NCI-H2107 treated with DMSO at 0.1 percent for 48 hours (cell line): ENCODE measurements at regions not wholly inside any gene's neighbourhood (a gene's known extent, or its start where the extent isn't known, plus 50 kb on each side); places are given as distances from the start of the nearest gene placed in this dataset.
"Not testable (repeated sequence)": the region's sequence is repeated elsewhere in the genome, so short reads cannot be mapped to it uniquely, and the experiment has no call there.

ENCODE experiments used
- DNase-seq: peaks from one replicate; lab custom pipeline; 2025; ENCODE audit not compliant: unreplicated experiment; lab: John Stamatoyannopoulos, UW

GRCh38 chr7:114293289-114294012 is 121.2 kb upstream of the FOXP2 start:
- no peak for DNase-seq

- no peak for DNase-seq
Measured at GRCh38 chr7:114279901-114280300, 134.7 kb upstream of the FOXP2 start.

GRCh38 chr7:114273218-114273617 is 141.4 kb upstream of the FOXP2 start:
- DNase-seq, result no peak

- no peak for DNase-seq
Measured at GRCh38 chr7:114269714-114270113, 144.9 kb upstream of the FOXP2 start.

- DNase-seq, result not testable (repeated sequence)
Measured at GRCh38 chr7:114267550-114267949, 147.1 kb upstream of the FOXP2 start.

GRCh38 chr7:114264023-114264422 is 150.6 kb upstream of the FOXP2 start:
- no peak for DNase-seq

GRCh38 chr7:114263219-114263618 is 151.4 kb upstream of the FOXP2 start:
- DNase-seq, result no peak

GRCh38 chr7:114255404-114255841 is 159.2 kb upstream of the FOXP2 start:
- no peak for DNase-seq

- DNase-seq, result no peak
Measured at GRCh38 chr7:114243646-114244045, 171.0 kb upstream of the FOXP2 start.

GRCh38 chr7:114242992-114243507 is 171.6 kb upstream of the FOXP2 start:
- DNase-seq, result no peak

- DNase-seq, result no peak
Measured at GRCh38 chr7:114229246-114229645, 185.4 kb upstream of the FOXP2 start.

GRCh38 chr7:114225784-114226183 is 188.8 kb upstream of the FOXP2 start:
- DNase-seq, result no peak

- no peak for DNase-seq
Measured at GRCh38 chr7:114218283-114218682, 196.3 kb upstream of the FOXP2 start.

- DNase-seq, result no peak
Measured at GRCh38 chr7:114217026-114217806, 197.4 kb upstream of the FOXP2 start.

GRCh38 chr7:114214466-114214865 is 200.1 kb upstream of the FOXP2 start:
- no peak for DNase-seq

GRCh38 chr7:114212721-114213429 is 201.7 kb upstream of the FOXP2 start:
- no peak for DNase-seq

GRCh38 chr7:114209968-114210367 is 204.6 kb upstream of the FOXP2 start:
- no peak for DNase-seq

GRCh38 chr7:114206688-114207087 is 207.9 kb upstream of the FOXP2 start:
- no peak for DNase-seq

- no peak for DNase-seq
Measured at GRCh38 chr7:114196517-114196916, 218.1 kb upstream of the FOXP2 start.

GRCh38 chr7:114190387-114190786 is 224.2 kb upstream of the FOXP2 start:
- DNase-seq, result no peak

GRCh38 chr7:114183311-114184088 is 231.1 kb upstream of the FOXP2 start:
- no peak for DNase-seq
